SK-N-SH treated with all-trans-retinoic acid at 6 μM for 48 hours (cell line): ENCODE measurements at regions not wholly inside any gene's neighbourhood (a gene's known extent, or its start where the extent isn't known, plus 50 kb on each side); places are given as distances from the start of the nearest gene placed in this dataset.

Experiments used
- ATAC-seq: fragments of 200-7000 bp; cut with Tn5 transposase; 3 replicates; pipeline ENCODE4 v1.9.1; 2020; ENCODE audit warnings: mild to moderate bottlenecking, moderate library complexity
- ARNTL ChIP-seq: fragments of 450-650 bp; formaldehyde crosslinking; IDR thresholded peaks from 2 replicates; pipeline ENCODE4 v1.5.0; 2020; ENCODE audit warnings: low read depth, mild to moderate bottlenecking, moderate library complexity, borderline replicate concordance
- BACH2 ChIP-seq: fragments of 250-450 bp; sonication (Bioruptor Pico); IDR thresholded peaks from 2 replicates; pipeline ENCODE4 v1.9.0; 2021; ENCODE audit warnings: mild to moderate bottlenecking, borderline replicate concordance
- CSDC2 ChIP-seq: fragments of 250-450 bp; sonication (Bioruptor Pico); IDR thresholded peaks from 2 replicates; pipeline ENCODE4 v1.5.0; 2020; ENCODE audit warnings: mild to moderate bottlenecking, moderate library complexity
- ESRRG ChIP-seq: fragments of 250-450 bp; sonication (Bioruptor Pico); IDR thresholded peaks from 2 replicates; pipeline ENCODE4 v1.6.1; 2021; ENCODE audit warnings: mild to moderate bottlenecking
- GLIS3 ChIP-seq: fragments of 250-450 bp; sonication (Bioruptor Pico); IDR thresholded peaks from 2 replicates; pipeline ENCODE4 v1.5.0; 2020; ENCODE audit warnings: mild to moderate bottlenecking, moderate library complexity
- ISL1 ChIP-seq: fragments of 250-450 bp; sonication (Bioruptor Pico); IDR thresholded peaks from 2 replicates; pipeline ENCODE4 v2.1.2; 2022; ENCODE audit warnings: mild to moderate bottlenecking, moderate library complexity
- OSR1 ChIP-seq: fragments of 250-450 bp; sonication (Bioruptor Pico); IDR thresholded peaks from 2 replicates; pipeline ENCODE4 v1.8.0; 2022; ENCODE audit warnings: moderate library complexity, mild to moderate bottlenecking, inconsistent platforms
- PATZ1 ChIP-seq: fragments of 250-450 bp; sonication (Bioruptor Pico); IDR thresholded peaks from 2 replicates; pipeline ENCODE4 v1.8.0; 2020; ENCODE audit warnings: mild to moderate bottlenecking, moderate library complexity, borderline replicate concordance
- RARB ChIP-seq: fragments of 250-450 bp; sonication (Bioruptor Pico); IDR thresholded peaks from 2 replicates; pipeline ENCODE4 v1.8.0; 2021; ENCODE audit warnings: mild to moderate bottlenecking, moderate library complexity
- SNAI2 ChIP-seq: fragments of 250-450 bp; sonication (Bioruptor Pico); IDR thresholded peaks from 2 replicates; pipeline ENCODE4 v1.5.0; 2020; ENCODE audit warnings: mild to moderate bottlenecking, moderate library complexity
- TCF4 ChIP-seq: fragments of 250-450 bp; sonication (Bioruptor Pico); IDR thresholded peaks from 2 replicates; pipeline ENCODE4 v1.8.0; 2021; ENCODE audit warnings: mild to moderate bottlenecking, moderate library complexity, borderline replicate concordance
- TOX ChIP-seq: fragments of 250-450 bp; sonication (Bioruptor Pico); IDR thresholded peaks from 2 replicates; pipeline ENCODE4 v1.8.0; 2021; ENCODE audit warnings: mild to moderate bottlenecking, moderate library complexity, borderline replicate concordance
- ZC3H10 ChIP-seq: fragments of 250-450 bp; sonication (Bioruptor Pico); IDR thresholded peaks from 2 replicates; pipeline ENCODE4 v1.5.1; 2021; ENCODE audit warnings: mild to moderate bottlenecking, moderate library complexity
- ZFP30 ChIP-seq: fragments of 450-650 bp; formaldehyde crosslinking; IDR thresholded peaks from 2 replicates; pipeline ENCODE4 v1.5.0; 2022; ENCODE audit warnings: mild to moderate bottlenecking, moderate library complexity
- ZNF565 ChIP-seq: fragments of 450-650 bp; formaldehyde crosslinking; conservative IDR thresholded peaks from 2 replicates; pipeline ENCODE4 v1.5.0; 2020; ENCODE audit warnings: low read depth, mild to moderate bottlenecking, moderate library complexity
- ZNF8 ChIP-seq: fragments of 450-650 bp; formaldehyde crosslinking; IDR thresholded peaks from 2 replicates; pipeline ENCODE4 v1.5.0; 2020; ENCODE audit warnings: mild to moderate bottlenecking, moderate library complexity
- TF ChIP-seq, protein P1 (sequence below): fragments of 250-450 bp; sonication (Bioruptor Pico); IDR thresholded peaks from 2 replicates; pipeline ENCODE4 v1.5.1; 2020; ENCODE audit warnings: low read depth, mild to moderate bottlenecking, moderate library complexity
- TF ChIP-seq, protein P2 (sequence below): fragments of 250-450 bp; sonication (Bioruptor Pico); IDR thresholded peaks from 2 replicates; pipeline ENCODE4 v1.5.0; 2020; ENCODE audit warnings: mild to moderate bottlenecking, moderate library complexity
- TF ChIP-seq, protein P3 (sequence below): fragments of 250-450 bp; sonication (Bioruptor Pico); IDR thresholded peaks from 2 replicates; pipeline ENCODE4 v1.8.0; 2021; ENCODE audit warnings: low read depth, mild to moderate bottlenecking, moderate library complexity, borderline replicate concordance
- TF ChIP-seq, protein P4 (sequence below): fragments of 250-450 bp; sonication (Bioruptor Pico); IDR thresholded peaks from 2 replicates; pipeline ENCODE4 v1.5.1; 2021; ENCODE audit warnings: mild to moderate bottlenecking, moderate library complexity

GRCh38 chr18:8484951-8485350, 124.3 kb upstream of the RAB12 start:
- no peak for ATAC-seq

DNA sequence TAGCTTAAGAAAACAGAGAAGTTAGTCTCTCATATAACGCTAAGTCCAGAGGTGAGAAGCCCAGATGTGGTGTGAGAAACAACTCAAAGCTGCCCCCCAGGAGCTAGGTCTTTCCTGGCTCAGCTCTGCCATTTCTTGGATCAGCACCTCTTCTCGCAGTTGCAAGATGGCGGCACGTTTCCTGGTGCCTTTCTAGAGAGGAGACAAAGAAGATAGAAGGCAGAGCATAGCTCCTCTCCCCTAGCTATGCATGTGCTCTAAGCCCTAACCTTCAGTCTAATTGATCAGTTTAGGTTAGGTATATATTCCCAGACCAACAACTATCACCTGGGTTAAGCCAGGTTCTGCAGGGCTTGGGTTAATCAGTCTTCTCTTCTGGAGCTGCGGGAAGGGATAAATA, 119.5 kb upstream of the RAB12 start:
- ATAC-seq: no peak
- TF ChIP-seq PATZ1 (no peak), BACH2 (CRISPR knock-in tag) (no peak), ZNF565 (CRISPR knock-in tag) (no peak), ZFP30 (CRISPR knock-in tag) (no peak), TOX (CRISPR knock-in tag) (no peak), ZNF8 (CRISPR knock-in tag) (no peak), ESRRG (CRISPR knock-in tag) (no peak), OSR1 (CRISPR knock-in tag) (no peak), ISL1 (CRISPR knock-in tag) (no peak), ZC3H10 (CRISPR knock-in tag) (no peak), RARB (no peak), CSDC2 (CRISPR knock-in tag) (no peak), GLIS3 (no peak)
- TF ChIP-seq, protein P1, sequence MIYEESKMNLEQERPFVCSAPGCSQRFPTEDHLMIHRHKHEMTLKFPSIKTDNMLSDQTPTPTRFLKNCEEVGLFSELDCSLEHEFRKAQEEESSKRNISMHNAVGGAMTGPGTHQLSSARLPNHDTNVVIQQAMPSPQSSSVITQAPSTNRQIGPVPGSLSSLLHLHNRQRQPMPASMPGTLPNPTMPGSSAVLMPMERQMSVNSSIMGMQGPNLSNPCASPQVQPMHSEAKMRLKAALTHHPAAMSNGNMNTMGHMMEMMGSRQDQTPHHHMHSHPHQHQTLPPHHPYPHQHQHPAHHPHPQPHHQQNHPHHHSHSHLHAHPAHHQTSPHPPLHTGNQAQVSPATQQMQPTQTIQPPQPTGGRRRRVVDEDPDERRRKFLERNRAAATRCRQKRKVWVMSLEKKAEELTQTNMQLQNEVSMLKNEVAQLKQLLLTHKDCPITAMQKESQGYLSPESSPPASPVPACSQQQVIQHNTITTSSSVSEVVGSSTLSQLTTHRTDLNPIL: no peak
- TF ChIP-seq, protein P2, sequence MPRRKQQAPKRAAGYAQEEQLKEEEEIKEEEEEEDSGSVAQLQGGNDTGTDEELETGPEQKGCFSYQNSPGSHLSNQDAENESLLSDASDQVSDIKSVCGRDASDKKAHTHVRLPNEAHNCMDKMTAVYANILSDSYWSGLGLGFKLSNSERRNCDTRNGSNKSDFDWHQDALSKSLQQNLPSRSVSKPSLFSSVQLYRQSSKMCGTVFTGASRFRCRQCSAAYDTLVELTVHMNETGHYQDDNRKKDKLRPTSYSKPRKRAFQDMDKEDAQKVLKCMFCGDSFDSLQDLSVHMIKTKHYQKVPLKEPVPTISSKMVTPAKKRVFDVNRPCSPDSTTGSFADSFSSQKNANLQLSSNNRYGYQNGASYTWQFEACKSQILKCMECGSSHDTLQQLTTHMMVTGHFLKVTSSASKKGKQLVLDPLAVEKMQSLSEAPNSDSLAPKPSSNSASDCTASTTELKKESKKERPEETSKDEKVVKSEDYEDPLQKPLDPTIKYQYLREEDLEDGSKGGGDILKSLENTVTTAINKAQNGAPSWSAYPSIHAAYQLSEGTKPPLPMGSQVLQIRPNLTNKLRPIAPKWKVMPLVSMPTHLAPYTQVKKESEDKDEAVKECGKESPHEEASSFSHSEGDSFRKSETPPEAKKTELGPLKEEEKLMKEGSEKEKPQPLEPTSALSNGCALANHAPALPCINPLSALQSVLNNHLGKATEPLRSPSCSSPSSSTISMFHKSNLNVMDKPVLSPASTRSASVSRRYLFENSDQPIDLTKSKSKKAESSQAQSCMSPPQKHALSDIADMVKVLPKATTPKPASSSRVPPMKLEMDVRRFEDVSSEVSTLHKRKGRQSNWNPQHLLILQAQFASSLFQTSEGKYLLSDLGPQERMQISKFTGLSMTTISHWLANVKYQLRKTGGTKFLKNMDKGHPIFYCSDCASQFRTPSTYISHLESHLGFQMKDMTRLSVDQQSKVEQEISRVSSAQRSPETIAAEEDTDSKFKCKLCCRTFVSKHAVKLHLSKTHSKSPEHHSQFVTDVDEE: no peak
- TF ChIP-seq, protein P3, sequence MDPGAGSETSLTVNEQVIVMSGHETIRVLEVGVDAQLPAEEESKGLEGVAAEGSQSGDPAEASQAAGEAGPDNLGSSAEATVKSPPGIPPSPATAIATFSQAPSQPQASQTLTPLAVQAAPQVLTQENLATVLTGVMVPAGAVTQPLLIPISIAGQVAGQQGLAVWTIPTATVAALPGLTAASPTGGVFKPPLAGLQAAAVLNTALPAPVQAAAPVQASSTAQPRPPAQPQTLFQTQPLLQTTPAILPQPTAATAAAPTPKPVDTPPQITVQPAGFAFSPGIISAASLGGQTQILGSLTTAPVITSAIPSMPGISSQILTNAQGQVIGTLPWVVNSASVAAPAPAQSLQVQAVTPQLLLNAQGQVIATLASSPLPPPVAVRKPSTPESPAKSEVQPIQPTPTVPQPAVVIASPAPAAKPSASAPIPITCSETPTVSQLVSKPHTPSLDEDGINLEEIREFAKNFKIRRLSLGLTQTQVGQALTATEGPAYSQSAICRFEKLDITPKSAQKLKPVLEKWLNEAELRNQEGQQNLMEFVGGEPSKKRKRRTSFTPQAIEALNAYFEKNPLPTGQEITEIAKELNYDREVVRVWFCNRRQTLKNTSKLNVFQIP (CRISPR knock-in tag): no peak

More at GRCh38 chr18:8484951-8485350, 124.3 kb upstream of the RAB12 start:
- no peak for TF ChIP-seq ZFP30 (CRISPR knock-in tag)
- TF ChIP-seq ESRRG (CRISPR knock-in tag): no peak
- TF ChIP-seq, protein P1: no peak
- TF ChIP-seq CSDC2 (CRISPR knock-in tag): no peak
- TF ChIP-seq, protein P3 (CRISPR knock-in tag): no peak
- no peak for TF ChIP-seq PATZ1
- TF ChIP-seq BACH2 (CRISPR knock-in tag): no peak
- TF ChIP-seq ISL1 (CRISPR knock-in tag): no peak
- no peak for TF ChIP-seq ARNTL (CRISPR knock-in tag)
- TF ChIP-seq ZNF565 (CRISPR knock-in tag): no peak
- TF ChIP-seq, protein P4, sequence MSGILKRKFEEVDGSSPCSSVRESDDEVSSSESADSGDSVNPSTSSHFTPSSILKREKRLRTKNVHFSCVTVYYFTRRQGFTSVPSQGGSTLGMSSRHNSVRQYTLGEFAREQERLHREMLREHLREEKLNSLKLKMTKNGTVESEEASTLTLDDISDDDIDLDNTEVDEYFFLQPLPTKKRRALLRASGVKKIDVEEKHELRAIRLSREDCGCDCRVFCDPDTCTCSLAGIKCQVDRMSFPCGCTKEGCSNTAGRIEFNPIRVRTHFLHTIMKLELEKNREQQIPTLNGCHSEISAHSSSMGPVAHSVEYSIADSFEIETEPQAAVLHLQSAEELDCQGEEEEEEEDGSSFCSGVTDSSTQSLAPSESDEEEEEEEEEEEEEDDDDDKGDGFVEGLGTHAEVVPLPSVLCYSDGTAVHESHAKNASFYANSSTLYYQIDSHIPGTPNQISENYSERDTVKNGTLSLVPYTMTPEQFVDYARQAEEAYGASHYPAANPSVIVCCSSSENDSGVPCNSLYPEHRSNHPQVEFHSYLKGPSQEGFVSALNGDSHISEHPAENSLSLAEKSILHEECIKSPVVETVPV (CRISPR knock-in tag): no peak
- no peak for TF ChIP-seq RARB
- no peak for TF ChIP-seq TCF4 (CRISPR knock-in tag)
- TF ChIP-seq ZC3H10 (CRISPR knock-in tag): no peak
- no peak for TF ChIP-seq GLIS3
- no peak for TF ChIP-seq SNAI2
